Fibroblast of mammary gland (primary cell): ENCODE measurements at regions not wholly inside any gene's neighbourhood (a gene's known extent, or its start where the extent isn't known, plus 50 kb on each side); places are given as distances from the start of the nearest gene placed in this dataset.

ENCODE experiments used
- DNase-seq: peaks from one replicate; pipeline ENCODE4 v3.0.0-alpha.2; 2010; ENCODE audit warnings: low read depth
- H3K4me3 ChIP-seq: 2 replicates; pipeline ENCODE4 v1.5.1; 2011; ENCODE audit warnings: low read depth, mild to moderate bottlenecking, low read length, moderate library complexity; ENCODE audit not compliant: control insufficient read depth
- TF ChIP-seq, protein P1 (sequence below): conservative IDR thresholded peaks from 2 replicates; pipeline ENCODE4 v1.5.1; 2011; ENCODE audit warnings: low read depth, low read length, inconsistent platforms; ENCODE audit not compliant: control insufficient read depth, insufficient read depth

DNA sequence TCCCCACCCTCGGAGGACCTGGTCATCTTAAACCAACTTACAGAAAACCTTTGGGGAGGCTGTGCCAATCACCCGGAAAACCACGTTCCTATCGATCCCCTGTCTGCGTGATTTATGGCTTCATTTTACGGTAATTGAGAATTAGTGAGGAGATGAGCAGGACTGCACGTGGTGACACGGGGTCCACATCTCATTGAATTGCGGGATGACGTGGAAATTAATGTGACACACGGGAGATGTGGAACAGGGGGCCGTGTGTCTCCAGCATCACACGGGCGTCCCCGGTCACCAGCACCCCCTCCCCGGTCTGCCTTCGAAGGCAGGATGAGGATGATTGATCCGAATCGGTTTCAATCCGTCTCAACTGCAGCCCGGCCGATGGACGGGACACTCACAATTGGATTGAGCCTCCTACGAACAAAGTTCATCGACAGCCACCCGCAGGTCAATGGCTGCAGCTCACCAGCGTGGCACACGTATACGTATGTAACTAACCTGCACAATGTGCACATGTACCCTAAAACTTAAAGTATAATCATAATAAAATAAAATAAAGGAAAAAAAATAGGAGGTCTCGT, 160.3 kb downstream of the SHOX start:
- DNase-seq, result no peak
- TF ChIP-seq, protein P1, sequence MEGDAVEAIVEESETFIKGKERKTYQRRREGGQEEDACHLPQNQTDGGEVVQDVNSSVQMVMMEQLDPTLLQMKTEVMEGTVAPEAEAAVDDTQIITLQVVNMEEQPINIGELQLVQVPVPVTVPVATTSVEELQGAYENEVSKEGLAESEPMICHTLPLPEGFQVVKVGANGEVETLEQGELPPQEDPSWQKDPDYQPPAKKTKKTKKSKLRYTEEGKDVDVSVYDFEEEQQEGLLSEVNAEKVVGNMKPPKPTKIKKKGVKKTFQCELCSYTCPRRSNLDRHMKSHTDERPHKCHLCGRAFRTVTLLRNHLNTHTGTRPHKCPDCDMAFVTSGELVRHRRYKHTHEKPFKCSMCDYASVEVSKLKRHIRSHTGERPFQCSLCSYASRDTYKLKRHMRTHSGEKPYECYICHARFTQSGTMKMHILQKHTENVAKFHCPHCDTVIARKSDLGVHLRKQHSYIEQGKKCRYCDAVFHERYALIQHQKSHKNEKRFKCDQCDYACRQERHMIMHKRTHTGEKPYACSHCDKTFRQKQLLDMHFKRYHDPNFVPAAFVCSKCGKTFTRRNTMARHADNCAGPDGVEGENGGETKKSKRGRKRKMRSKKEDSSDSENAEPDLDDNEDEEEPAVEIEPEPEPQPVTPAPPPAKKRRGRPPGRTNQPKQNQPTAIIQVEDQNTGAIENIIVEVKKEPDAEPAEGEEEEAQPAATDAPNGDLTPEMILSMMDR, result no peak

DNA sequence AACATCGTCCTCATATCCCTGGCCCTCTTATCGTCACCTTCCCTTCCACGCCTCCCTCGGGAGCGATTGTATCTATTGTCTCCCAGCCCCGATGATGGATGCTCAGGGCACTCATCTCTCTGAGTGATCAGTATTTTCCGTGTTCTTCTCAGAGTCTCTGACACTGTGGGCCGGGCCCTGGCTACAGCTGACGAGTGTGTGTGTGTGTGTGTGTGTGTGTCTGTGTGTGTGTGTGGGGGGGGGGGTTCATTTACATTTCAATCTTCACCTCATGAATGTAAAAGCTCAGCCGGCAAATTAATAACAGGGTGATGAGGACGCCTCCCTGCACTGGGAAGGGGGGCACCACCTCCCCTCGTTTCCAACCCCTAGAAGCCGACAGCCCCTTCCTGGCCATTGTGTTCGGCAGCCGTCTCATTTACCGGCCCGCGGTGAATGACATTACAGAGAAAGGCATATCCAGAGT, 159.5 kb downstream of the SHOX start:
- TF ChIP-seq, protein P1, result no peak
- no peak for DNase-seq
- H3K4me3 ChIP-seq, result no peak overlapping the region

More for the DNA sequence above, 160.3 kb downstream of the SHOX start:
- H3K4me3 ChIP-seq, result no peak overlapping the region

DNA sequence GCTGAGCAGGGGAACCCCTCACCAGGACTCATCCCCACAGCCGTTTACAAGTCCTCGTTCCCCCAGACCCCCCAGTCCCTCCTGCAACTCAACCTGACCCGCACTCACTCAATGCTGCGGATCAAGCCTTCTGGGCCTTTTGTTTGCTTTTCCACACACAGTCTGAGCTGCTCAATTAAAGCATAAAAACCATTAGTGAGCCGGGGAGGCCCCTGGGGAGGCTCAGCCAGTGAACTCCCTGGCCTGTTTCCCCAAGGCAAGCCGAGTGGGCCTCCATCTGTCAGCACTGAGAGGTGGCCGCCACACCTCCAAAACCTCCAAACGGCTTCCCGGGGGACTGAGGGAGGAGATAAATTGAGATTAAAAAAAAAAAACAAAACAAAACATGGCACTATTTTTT, 158.5 kb downstream of the SHOX start:
- TF ChIP-seq, protein P1, result no peak
- no peak for DNase-seq
- H3K4me3 ChIP-seq, result no peak overlapping the region

DNA sequence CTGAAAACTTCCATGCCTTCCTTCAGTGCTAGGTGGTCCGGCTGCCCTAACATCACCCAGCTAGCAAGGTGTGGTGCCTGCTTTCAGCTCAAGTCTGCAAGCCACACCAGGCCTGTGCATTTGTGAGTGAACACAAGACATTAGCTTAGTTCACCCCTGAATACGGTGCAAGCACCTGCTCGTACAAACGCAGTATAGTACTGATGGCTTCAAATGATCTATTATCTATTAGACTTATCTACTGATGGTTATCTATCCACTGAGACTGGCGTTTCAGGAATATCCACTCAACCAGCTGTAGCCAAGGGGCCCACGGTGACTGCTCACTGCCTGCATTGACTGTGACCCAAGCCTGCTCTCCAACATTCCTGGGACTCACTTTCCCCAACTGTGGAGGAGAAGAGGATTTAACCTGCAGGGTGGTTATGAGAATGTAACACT, 155.9 kb downstream of the SHOX start:
- H3K4me3 ChIP-seq, result no peak overlapping the region
- TF ChIP-seq, protein P1, result no peak
- no peak for DNase-seq

DNA sequence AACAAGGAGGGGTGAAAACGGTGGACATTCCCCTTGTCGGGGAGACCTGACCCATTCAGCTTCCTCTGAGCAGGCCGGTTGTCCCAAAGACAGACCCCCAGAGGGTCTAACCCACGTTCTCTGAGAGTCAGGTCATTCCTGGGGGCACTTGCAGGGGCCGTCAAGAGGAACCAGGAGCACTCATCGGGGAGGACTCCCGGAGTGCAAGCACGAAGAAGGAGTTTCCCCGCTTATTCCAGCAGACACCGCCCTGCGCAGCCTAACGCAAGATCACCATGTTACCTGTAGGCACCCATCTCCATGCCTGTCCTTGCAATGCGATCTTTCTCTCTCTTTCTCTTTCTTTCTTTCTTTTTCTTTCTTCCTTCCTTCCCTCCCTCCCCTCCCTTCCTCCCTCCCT, 154.2 kb downstream of the SHOX start:
- TF ChIP-seq, protein P1, result no peak
- H3K4me3 ChIP-seq, result no peak overlapping the region
- DNase-seq, result no peak

DNA sequence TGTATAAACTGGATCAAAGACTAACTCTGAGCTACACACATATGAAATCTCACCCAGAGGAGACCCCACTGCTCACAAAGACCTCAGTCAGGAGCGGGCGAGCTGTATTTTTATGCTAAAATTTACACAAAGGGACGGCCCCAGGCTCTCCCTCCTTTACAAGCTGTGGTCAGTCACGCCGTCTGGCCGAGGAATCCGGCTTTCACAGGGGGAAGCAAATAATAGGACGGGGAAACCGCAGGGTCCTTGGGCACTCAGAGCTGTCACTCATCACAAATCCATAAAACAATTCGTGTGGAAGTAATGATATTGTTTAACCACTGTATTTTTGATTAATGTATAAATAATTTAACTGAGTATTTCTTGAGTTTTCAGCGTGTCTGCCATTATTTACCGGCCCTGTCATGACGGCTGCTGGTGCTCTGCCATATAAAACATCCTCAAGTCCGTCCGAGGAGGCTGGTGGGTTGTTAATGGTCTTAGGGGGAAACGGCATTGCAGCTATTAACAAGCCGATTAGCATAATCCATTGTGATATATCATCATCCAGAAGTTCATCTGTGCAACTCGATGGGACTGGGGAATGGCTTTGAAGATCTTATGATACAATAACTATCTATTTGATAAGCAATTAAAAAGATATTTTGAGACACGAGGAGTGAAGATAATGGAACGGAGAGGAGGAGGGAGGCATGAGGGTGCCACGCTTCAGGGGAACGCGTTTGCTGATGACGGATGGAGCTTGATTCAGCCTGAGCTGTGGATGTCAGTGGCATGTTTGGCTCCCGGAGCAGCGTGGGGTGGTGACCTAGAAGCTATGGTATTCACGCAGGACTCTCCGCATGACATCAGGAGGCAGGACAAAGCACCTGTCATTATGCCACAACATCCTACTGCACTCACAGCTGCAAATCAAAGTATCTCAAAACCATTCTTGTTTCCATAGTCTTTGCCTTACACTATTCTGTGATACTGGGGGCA, 150.9 kb downstream of the SHOX start:
- H3K4me3 ChIP-seq, result no peak overlapping the region
- TF ChIP-seq, protein P1, result no peak
- no peak for DNase-seq
